DND-41 (cell line): ENCODE measurements at regions not wholly inside any gene's neighbourhood (a gene's known extent, or its start where the extent isn't known, plus 50 kb on each side); places are given as distances from the start of the nearest gene placed in this dataset.

ENCODE experiments used
- ATAC-seq: fragments of 200-7000 bp; cut with Tn5 transposase; 3 replicates; pipeline ENCODE4 v1.9.1; 2021; ENCODE audit warnings: low read depth; ENCODE audit not compliant: insufficient read depth
- DNase-seq: peaks from one replicate; pipeline ENCODE4 v3.0.0-alpha.2; 2020
- H2AFZ ChIP-seq: 2 replicates; pipeline ENCODE4 v1.6.0; 2012; ENCODE audit warnings: low read depth, low read length
- H3K27ac ChIP-seq: 2 replicates; pipeline ENCODE4 v1.5.1; 2012; ENCODE audit warnings: low read length, inconsistent platforms
- H3K27me3 ChIP-seq: fragments of 200-600 bp; sonication (generic); 2 replicates; pipeline ENCODE4 v1.6.0; 2012; ENCODE audit warnings: low read length, mild to moderate bottlenecking, inconsistent platforms; ENCODE audit not compliant: insufficient read depth, poor library complexity
- H3K36me3 ChIP-seq: 2 replicates; pipeline ENCODE4 v1.5.1; 2012; ENCODE audit warnings: low read length, inconsistent platforms; ENCODE audit not compliant: insufficient read depth
- H3K4me1 ChIP-seq: 2 replicates; pipeline ENCODE4 v1.5.1; 2012; ENCODE audit warnings: mild to moderate bottlenecking, low read length; ENCODE audit not compliant: insufficient read depth
- H3K4me2 ChIP-seq: 2 replicates; pipeline ENCODE4 v1.6.0; 2012; ENCODE audit warnings: mild to moderate bottlenecking, moderate library complexity, low read length, inconsistent platforms; ENCODE audit not compliant: insufficient read depth
- H3K4me3 ChIP-seq, 2 experiments: fragments of 200-600 bp in 1 of 2; shearing (Covaris generic) in 1 of 2; 2 replicates each; pipeline ENCODE4 v1.5.1; 2012 to 2016; ENCODE audit warnings: inconsistent platforms in 2 of 2, low read length in 2 of 2, mild to moderate bottlenecking in 2 of 2, low read depth in 1 of 2, moderate library complexity in 1 of 2
- H3K79me2 ChIP-seq: 2 replicates; pipeline ENCODE4 v1.6.0; 2012; ENCODE audit warnings: low read length, inconsistent platforms; ENCODE audit not compliant: insufficient read depth
- H3K9ac ChIP-seq: 2 replicates; pipeline ENCODE4 v1.6.0; 2012; ENCODE audit warnings: low read depth, mild to moderate bottlenecking, inconsistent platforms, low read length, moderate library complexity
- H3K9me3 ChIP-seq: 2 replicates; pipeline ENCODE4 v1.5.1; 2012; ENCODE audit warnings: low read length, moderate library complexity, mild to moderate bottlenecking, inconsistent platforms; ENCODE audit not compliant: insufficient read depth, severe bottlenecking
- H4K20me1 ChIP-seq: 2 replicates; pipeline ENCODE4 v1.6.0; 2012; ENCODE audit warnings: low read length; ENCODE audit not compliant: insufficient read depth
- CTCF ChIP-seq: IDR thresholded peaks from 2 replicates; pipeline ENCODE4 v1.5.1; 2012; ENCODE audit warnings: borderline replicate concordance, low read length, moderate library complexity, mild to moderate bottlenecking; ENCODE audit not compliant: poor library complexity, severe bottlenecking; ENCODE audit errors: extremely low read depth
- EZH2 ChIP-seq: IDR thresholded peaks from 3 replicates; pipeline ENCODE4 v1.6.1; 2012; ENCODE audit warnings: borderline replicate concordance, low read depth, mild to moderate bottlenecking, moderate library complexity, low read length, inconsistent platforms; ENCODE audit not compliant: severe bottlenecking

- no peak overlapping the region for H3K9ac ChIP-seq
- H3K36me3 ChIP-seq: no peaks in the 10 kb centered on the region
- no peak for TF ChIP-seq CTCF
- TF ChIP-seq EZH2: no peak
- H3K9me3 ChIP-seq: no peaks in the 10 kb centered on the region
- no peak overlapping the region for H3K4me3 ChIP-seq
- H3K4me1 ChIP-seq: no peaks in the 10 kb centered on the region
- H3K27ac ChIP-seq: no peak overlapping the region
- no peak overlapping the region for H3K4me2 ChIP-seq
- no peak for DNase-seq
- no peaks in the 10 kb centered on the region for H3K79me2 ChIP-seq
- no peaks in the 10 kb centered on the region for H3K27me3 ChIP-seq
- ATAC-seq: no peak
- no peaks in the 10 kb centered on the region; the same call in 1 of the 2 replicates for H4K20me1 ChIP-seq
- H2AFZ ChIP-seq: no peak overlapping the region
Observed at GRCh38 chr10:131808370-131808930, 92.4 kb upstream of the PPP2R2D start.

- Histone ChIP-seq H4K20me1 (no peaks in the 10 kb centered on the region; the same call in 1 of the 2 replicates), H3K36me3 (no peaks in the 10 kb centered on the region), H3K4me2 (no peak overlapping the region), H3K27ac (no peak overlapping the region), H3K27me3 (no peaks in the 10 kb centered on the region), H2AFZ (no peak overlapping the region), H3K79me2 (no peaks in the 10 kb centered on the region), H3K4me1 (no peaks in the 10 kb centered on the region), H3K9ac (no peak overlapping the region), H3K4me3 (no peak overlapping the region), H3K9me3 (no peaks in the 10 kb centered on the region)
- ATAC-seq: no peak
- no peak for TF ChIP-seq CTCF
- no peak for TF ChIP-seq EZH2
- no peak for DNase-seq
Observed at GRCh38 chr10:131810036-131810804, 90.6 kb upstream of the PPP2R2D start.

- Histone ChIP-seq H3K27ac (no peak overlapping the region), H3K27me3 (no peaks in the 10 kb centered on the region), H3K9ac (no peak overlapping the region), H4K20me1 (no peaks in the 10 kb centered on the region; the same call in 1 of the 2 replicates), H3K36me3 (no peaks in the 10 kb centered on the region), H2AFZ (no peak overlapping the region), H3K4me2 (no peak overlapping the region), H3K79me2 (no peaks in the 10 kb centered on the region), H3K4me3 (no peak overlapping the region), H3K9me3 (no peaks in the 10 kb centered on the region), H3K4me1 (no peaks in the 10 kb centered on the region)
- DNase-seq (no peak), ATAC-seq (no peak)
- TF ChIP-seq CTCF (no peak), EZH2 (no peak)
Observed at GRCh38 chr10:131810805-131811629, 89.8 kb upstream of the PPP2R2D start.
